GM12872 (cell line): ENCODE measurements at regions not wholly inside any gene's neighbourhood (a gene's known extent, or its start where the extent isn't known, plus 50 kb on each side); places are given as distances from the start of the nearest gene placed in this dataset.

Experiments used
- CTCF ChIP-seq: IDR thresholded peaks from 3 replicates; pipeline ENCODE4 v1.5.1; 2011; ENCODE audit warnings: low read depth, mild to moderate bottlenecking, low read length, moderate library complexity; ENCODE audit not compliant: insufficient read depth

- TF ChIP-seq CTCF: no peak
Observed at GRCh38 chr6:55937951-55938690, 62.7 kb upstream of the BMP5 start.

GRCh38 chr6:55937261-55937947 lies 62.0 kb upstream of the BMP5 start:
- no peak for TF ChIP-seq CTCF

GRCh38 chr6:55931101-55931500 lies 55.7 kb upstream of the BMP5 start:
- no peak for TF ChIP-seq CTCF

- TF ChIP-seq CTCF: no peak
Observed at GRCh38 chr6:55925292-55925691, 49.9 kb upstream of the BMP5 start.
